ENCODE measurements at regions not wholly inside any gene's neighbourhood (a gene's known extent, or its start where the extent isn't known, plus 50 kb on each side); places are given as distances from the start of the nearest gene placed in this dataset.

DNA sequence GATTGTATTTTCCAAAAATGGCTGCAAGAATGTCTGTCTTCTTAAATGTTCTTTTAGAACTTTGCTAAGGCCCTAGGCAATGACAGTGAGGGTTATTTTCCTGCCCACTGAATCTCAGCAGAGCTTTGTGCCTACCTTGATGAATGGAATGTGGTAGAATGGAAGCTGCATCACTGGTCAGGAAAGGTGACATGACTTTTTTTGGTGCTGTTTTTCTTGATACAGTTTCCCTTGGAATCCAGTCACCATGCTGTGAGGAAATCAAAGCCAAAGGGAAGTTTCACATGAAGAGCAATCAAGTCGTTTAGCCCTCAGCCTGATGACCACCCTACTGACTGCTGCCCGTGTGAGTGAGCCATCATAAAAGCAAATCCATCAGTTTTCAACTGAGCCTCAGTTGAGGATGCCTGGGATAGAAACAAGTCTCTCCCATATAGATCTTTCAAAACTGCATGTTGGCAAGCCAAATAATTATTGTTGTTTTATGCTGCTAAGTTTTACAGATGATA is 886.0 kb upstream of the FBXO33 start (continued):
- no peak for TF ChIP-seq JUND (IDR thresholded peaks at IDR 0.05)
- TF ChIP-seq, protein P1, sequence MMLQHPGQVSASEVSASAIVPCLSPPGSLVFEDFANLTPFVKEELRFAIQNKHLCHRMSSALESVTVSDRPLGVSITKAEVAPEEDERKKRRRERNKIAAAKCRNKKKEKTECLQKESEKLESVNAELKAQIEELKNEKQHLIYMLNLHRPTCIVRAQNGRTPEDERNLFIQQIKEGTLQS (IDR thresholded peaks at IDR 0.05): no peak
- no peak for TF ChIP-seq CTCF (IDR thresholded peaks at IDR 0.05; ENCODE audit: low read depth, low read length, missing input control)
- no peak for TF ChIP-seq YY1 (IDR thresholded peaks at IDR 0.05)
- no peak for TF ChIP-seq EGR1 (IDR thresholded peaks at IDR 0.05; ENCODE audit: low read depth in 2 of 2)

DNA sequence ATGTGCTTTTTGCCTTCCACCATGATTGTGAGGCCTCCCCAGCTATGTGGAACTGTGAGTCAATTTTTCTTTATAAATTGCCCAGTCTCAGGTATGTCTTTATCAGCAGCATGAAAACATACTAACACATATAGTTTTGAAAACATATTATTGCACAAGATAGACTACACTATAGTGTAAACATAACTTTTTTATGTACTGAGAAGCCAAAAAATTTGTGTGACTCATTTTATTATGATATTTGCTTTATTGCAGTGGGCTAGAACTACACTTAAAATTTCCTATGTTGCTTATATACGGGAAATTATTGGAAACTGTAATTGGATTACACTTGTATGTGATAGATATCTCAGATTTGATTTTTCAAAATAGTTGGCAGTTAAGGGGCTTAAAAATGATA is 885.5 kb upstream of the FBXO33 start:
- DNase-seq (ENCODE audit: low spot score): no peak
- Histone ChIP-seq H3K36me3 (ENCODE audit: control insufficient read depth in 4 of 4, insufficient read depth in 3 of 4, low read depth in 1 of 4, low read length in 3 of 4) (no peaks in the 10 kb centered on the region), H3K4me1 (ENCODE audit: control insufficient read depth in 4 of 4, insufficient read depth in 4 of 4, low read length in 3 of 4) (no peaks in the 10 kb centered on the region), H3K9ac (ENCODE audit: low read depth in 1 of 2, low read length in 2 of 2) (no peak overlapping the region), H3K27ac (ENCODE audit: low read depth in 1 of 2, low read length in 2 of 2) (no peak overlapping the region), H3K4me3 (ENCODE audit: low read depth in 1 of 3, low read length in 3 of 3) (no peak overlapping the region), H3K9me3 (ENCODE audit: control insufficient read depth in 4 of 4, low read length in 3 of 4) (no peaks in the 10 kb centered on the region), H3K27me3 (ENCODE audit: control insufficient read depth in 4 of 4, insufficient read depth in 4 of 4, low read length in 3 of 4) (no peaks in the 10 kb centered on the region)
- 87% methylated on average over 1 of the region's 1 CpG for WGBS
- no peak for TF ChIP-seq EGR1 (IDR thresholded peaks at IDR 0.05; ENCODE audit: low read depth in 2 of 2)
- TF ChIP-seq, protein P2, sequence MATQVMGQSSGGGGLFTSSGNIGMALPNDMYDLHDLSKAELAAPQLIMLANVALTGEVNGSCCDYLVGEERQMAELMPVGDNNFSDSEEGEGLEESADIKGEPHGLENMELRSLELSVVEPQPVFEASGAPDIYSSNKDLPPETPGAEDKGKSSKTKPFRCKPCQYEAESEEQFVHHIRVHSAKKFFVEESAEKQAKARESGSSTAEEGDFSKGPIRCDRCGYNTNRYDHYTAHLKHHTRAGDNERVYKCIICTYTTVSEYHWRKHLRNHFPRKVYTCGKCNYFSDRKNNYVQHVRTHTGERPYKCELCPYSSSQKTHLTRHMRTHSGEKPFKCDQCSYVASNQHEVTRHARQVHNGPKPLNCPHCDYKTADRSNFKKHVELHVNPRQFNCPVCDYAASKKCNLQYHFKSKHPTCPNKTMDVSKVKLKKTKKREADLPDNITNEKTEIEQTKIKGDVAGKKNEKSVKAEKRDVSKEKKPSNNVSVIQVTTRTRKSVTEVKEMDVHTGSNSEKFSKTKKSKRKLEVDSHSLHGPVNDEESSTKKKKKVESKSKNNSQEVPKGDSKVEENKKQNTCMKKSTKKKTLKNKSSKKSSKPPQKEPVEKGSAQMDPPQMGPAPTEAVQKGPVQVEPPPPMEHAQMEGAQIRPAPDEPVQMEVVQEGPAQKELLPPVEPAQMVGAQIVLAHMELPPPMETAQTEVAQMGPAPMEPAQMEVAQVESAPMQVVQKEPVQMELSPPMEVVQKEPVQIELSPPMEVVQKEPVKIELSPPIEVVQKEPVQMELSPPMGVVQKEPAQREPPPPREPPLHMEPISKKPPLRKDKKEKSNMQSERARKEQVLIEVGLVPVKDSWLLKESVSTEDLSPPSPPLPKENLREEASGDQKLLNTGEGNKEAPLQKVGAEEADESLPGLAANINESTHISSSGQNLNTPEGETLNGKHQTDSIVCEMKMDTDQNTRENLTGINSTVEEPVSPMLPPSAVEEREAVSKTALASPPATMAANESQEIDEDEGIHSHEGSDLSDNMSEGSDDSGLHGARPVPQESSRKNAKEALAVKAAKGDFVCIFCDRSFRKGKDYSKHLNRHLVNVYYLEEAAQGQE (IDR thresholded peaks at IDR 0.05): no peak
- TF ChIP-seq FOXA2 (IDR thresholded peaks at IDR 0.05): no peak
- no peak for TF ChIP-seq HNF4G (IDR thresholded peaks at IDR 0.05)
- TF ChIP-seq JUND (IDR thresholded peaks at IDR 0.05): no peak
- TF ChIP-seq SP1 (IDR thresholded peaks at IDR 0.05): no peak
- no peak for TF ChIP-seq NR2F2 (IDR thresholded peaks at IDR 0.05)
- TF ChIP-seq TAF1 (conservative IDR thresholded peaks at IDR 0.05): no peak
- no peak for TF ChIP-seq FOXA1 (IDR thresholded peaks at IDR 0.05)
- TF ChIP-seq, protein P1 (IDR thresholded peaks at IDR 0.05): no peak
- TF ChIP-seq, protein P3, sequence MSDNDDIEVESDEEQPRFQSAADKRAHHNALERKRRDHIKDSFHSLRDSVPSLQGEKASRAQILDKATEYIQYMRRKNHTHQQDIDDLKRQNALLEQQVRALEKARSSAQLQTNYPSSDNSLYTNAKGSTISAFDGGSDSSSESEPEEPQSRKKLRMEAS (IDR thresholded peaks at IDR 0.05): no peak
- TF ChIP-seq HNF4A (conservative IDR thresholded peaks at IDR 0.05): no peak

- Histone ChIP-seq H3K27me3 (ENCODE audit: control insufficient read depth in 4 of 4, insufficient read depth in 4 of 4, low read length in 3 of 4) (no peaks in the 10 kb centered on the region), H3K4me3 (ENCODE audit: low read depth in 1 of 3, low read length in 3 of 3) (no peak overlapping the region), H3K36me3 (ENCODE audit: control insufficient read depth in 4 of 4, insufficient read depth in 3 of 4, low read depth in 1 of 4, low read length in 3 of 4) (no peaks in the 10 kb centered on the region), H3K9ac (ENCODE audit: low read depth in 1 of 2, low read length in 2 of 2) (no peak overlapping the region), H3K27ac (ENCODE audit: low read depth in 1 of 2, low read length in 2 of 2) (no peak overlapping the region), H3K9me3 (ENCODE audit: control insufficient read depth in 4 of 4, low read length in 3 of 4) (no peaks in the 10 kb centered on the region), H3K4me1 (ENCODE audit: control insufficient read depth in 4 of 4, insufficient read depth in 4 of 4, low read length in 3 of 4) (no peaks in the 10 kb centered on the region)
- DNase-seq (ENCODE audit: low spot score): no peak
- 73% methylated on average over 2 of the region's 2 CpGs for WGBS
- TF ChIP-seq NR2F2 (IDR thresholded peaks at IDR 0.05) (no peak), HNF4G (IDR thresholded peaks at IDR 0.05) (no peak), JUND (IDR thresholded peaks at IDR 0.05) (no peak), CTCF (IDR thresholded peaks at IDR 0.05; ENCODE audit: low read depth, low read length, missing input control) (no peak), EGR1 (IDR thresholded peaks at IDR 0.05; ENCODE audit: low read depth in 2 of 2) (no peak), RXRA (IDR thresholded peaks at IDR 0.05) (no peak), GABPA (IDR thresholded peaks at IDR 0.05 in 1 of 2, conservative IDR thresholded peaks at IDR 0.05 in 1 of 2) (no peak)
- TF ChIP-seq, protein P2 (IDR thresholded peaks at IDR 0.05): no peak
- TF ChIP-seq, protein P3 (IDR thresholded peaks at IDR 0.05): no peak
- TF ChIP-seq, protein P1 (IDR thresholded peaks at IDR 0.05): no peak
Measured at GRCh38 chr14:40312296-40312695, 880.1 kb upstream of the FBXO33 start.
